MM.1S (cell line): ENCODE measurements at regions not wholly inside any gene's neighbourhood (a gene's known extent, or its start where the extent isn't known, plus 50 kb on each side); places are given as distances from the start of the nearest gene placed in this dataset.

Source experiments
- EZH2 ChIP-seq: fragments of 300-600 bp; sonication (generic); optimal IDR thresholded peaks from 2 replicates; pipeline ENCODE3; 2017; ENCODE audit warnings: low read depth, mild to moderate bottlenecking, antibody characterized with exemption, low read length, mixed read lengths
- EZH2phosphoT487 ChIP-seq: fragments of 300-600 bp; sonication (generic); IDR thresholded peaks from 2 replicates; pipeline ENCODE4 v1.6.1; 2018; ENCODE audit warnings: antibody characterized with exemption, low read length
- TF ChIP-seq, protein P1 (sequence below): fragments of 300-600 bp; sonication (generic); IDR thresholded peaks from 2 replicates; pipeline ENCODE4 v1.5.1; 2016; ENCODE audit warnings: antibody characterized with exemption, low read length, mixed read lengths

GRCh38 chrX:3479026-3479425, 132.6 kb upstream of the MXRA5 start:
- TF ChIP-seq, protein P1, sequence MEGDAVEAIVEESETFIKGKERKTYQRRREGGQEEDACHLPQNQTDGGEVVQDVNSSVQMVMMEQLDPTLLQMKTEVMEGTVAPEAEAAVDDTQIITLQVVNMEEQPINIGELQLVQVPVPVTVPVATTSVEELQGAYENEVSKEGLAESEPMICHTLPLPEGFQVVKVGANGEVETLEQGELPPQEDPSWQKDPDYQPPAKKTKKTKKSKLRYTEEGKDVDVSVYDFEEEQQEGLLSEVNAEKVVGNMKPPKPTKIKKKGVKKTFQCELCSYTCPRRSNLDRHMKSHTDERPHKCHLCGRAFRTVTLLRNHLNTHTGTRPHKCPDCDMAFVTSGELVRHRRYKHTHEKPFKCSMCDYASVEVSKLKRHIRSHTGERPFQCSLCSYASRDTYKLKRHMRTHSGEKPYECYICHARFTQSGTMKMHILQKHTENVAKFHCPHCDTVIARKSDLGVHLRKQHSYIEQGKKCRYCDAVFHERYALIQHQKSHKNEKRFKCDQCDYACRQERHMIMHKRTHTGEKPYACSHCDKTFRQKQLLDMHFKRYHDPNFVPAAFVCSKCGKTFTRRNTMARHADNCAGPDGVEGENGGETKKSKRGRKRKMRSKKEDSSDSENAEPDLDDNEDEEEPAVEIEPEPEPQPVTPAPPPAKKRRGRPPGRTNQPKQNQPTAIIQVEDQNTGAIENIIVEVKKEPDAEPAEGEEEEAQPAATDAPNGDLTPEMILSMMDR = no peak
- no peak for TF ChIP-seq EZH2
- no peak for TF ChIP-seq EZH2phosphoT487
